HepG2 (cell line): ENCODE measurements at regions not wholly inside any gene's neighbourhood (a gene's known extent, or its start where the extent isn't known, plus 50 kb on each side); places are given as distances from the start of the nearest gene placed in this dataset.

Source experiments
- ATAC-seq: fragments of 200-7000 bp; cut with Tn5 transposase; 3 replicates; pipeline ENCODE4 v1.9.1; 2020; ENCODE audit warnings: mild to moderate bottlenecking, moderate library complexity
- BruUV-seq: library from RNA; stranded (reverse); fragments of 400-500 nt; replicated peaks from 2 replicates; lab custom pipeline; 2021; lab: Mats Ljungman, UMichigan
- CTCF ChIA-PET: fragments of 300-600 bp; formaldehyde crosslinking; extraction: SDS; loops from one replicate; lab custom pipeline; 2021; ENCODE audit warnings: low total read pairs, inconsistent platforms, low intra/inter-chr PET ratio; lab: Yijun Ruan, JAX
- POLR2A ChIA-PET: fragments of 350-600 bp; sonication (Branson Sonifier 250); formaldehyde crosslinking; loops from one replicate; lab custom pipeline; 2020; ENCODE audit warnings: antibody characterized with exemption, inconsistent platforms; lab: Yijun Ruan, JAX
- DNase-seq: peaks from one replicate; pipeline ENCODE4 v3.0.0-alpha.2; 2015; ENCODE audit warnings: low spot score
- FAIRE-seq: peaks from 3 replicates; lab custom pipeline; 2011; peaks lifted over from hg19 to GRCh38; lab: Jason Lieb, UNC
- H2AFZ ChIP-seq: one replicate; pipeline ENCODE4 v1.6.1; 2011; ENCODE audit warnings: low read length, inconsistent platforms
- H3K27ac ChIP-seq: fragments of 300-600 bp; 3 replicates; pipeline ENCODE4 v1.8.0; 2011; ENCODE audit warnings: mixed run types, mild to moderate bottlenecking, mixed read lengths, low read length, inconsistent platforms; ENCODE audit not compliant: insufficient read depth; ENCODE audit errors: extremely low read length
- H3K27me3 ChIP-seq, 2 experiments: fragments of 200-600 bp in 1 of 2; 2 replicates in 1 of 2; 3 replicates in 1 of 2; pipeline versions ENCODE4 v1.6.0 to v1.8.0; 2011; ENCODE audit warnings: low read length in 2 of 2, mild to moderate bottlenecking in 2 of 2, moderate library complexity in 2 of 2, inconsistent platforms in 1 of 2; ENCODE audit not compliant: insufficient read depth in 2 of 2, control insufficient read depth in 1 of 2
- H3K36me3 ChIP-seq, 2 experiments: fragments of 200-600 bp in 1 of 2; replicated peaks in 1 of 2; 2 replicates in 1 of 2; 3 replicates in 1 of 2; pipeline versions ENCODE4 v1.5.1 to v1.8.0; 2011; ENCODE audit warnings: low read length in 2 of 2, inconsistent platforms in 1 of 2; ENCODE audit not compliant: insufficient read depth in 2 of 2, control insufficient read depth in 1 of 2
- H3K4me1 ChIP-seq: 2 replicates; pipeline ENCODE4 v1.5.1; 2012; ENCODE audit warnings: low read length, inconsistent platforms; ENCODE audit not compliant: insufficient read depth
- H3K4me2 ChIP-seq: 2 replicates; pipeline ENCODE4 v1.6.0; 2011; ENCODE audit warnings: low read depth, low read length, inconsistent platforms
- H3K4me3 ChIP-seq, 3 experiments: fragments of 200-600 bp in 1 of 3; sonication (generic), shearing (Covaris generic) in 1 of 3; replicated peaks in 1 of 3; 2 replicates each; pipeline ENCODE4 v1.5.1; 2011 to 2016; ENCODE audit warnings: low read length in 3 of 3, inconsistent platforms in 2 of 3, low read depth in 2 of 3, mild to moderate bottlenecking in 2 of 3, control low read depth in 1 of 3, mixed read lengths in 1 of 3; ENCODE audit not compliant: insufficient read depth in 1 of 3
- H3K79me2 ChIP-seq: one replicate; pipeline ENCODE4 v1.6.1; 2011; ENCODE audit warnings: low read length, inconsistent platforms; ENCODE audit not compliant: insufficient read depth
- H3K9ac ChIP-seq: 2 replicates; pipeline ENCODE4 v1.6.0; 2011; ENCODE audit warnings: mild to moderate bottlenecking, low read depth, low read length, inconsistent platforms; ENCODE audit not compliant: insufficient read depth
- H3K9me3 ChIP-seq: 2 replicates; pipeline ENCODE4 v1.5.1; 2012; ENCODE audit warnings: mild to moderate bottlenecking, low read length
- H4K20me1 ChIP-seq: 2 replicates; pipeline ENCODE4 v1.6.0; 2011; ENCODE audit warnings: inconsistent platforms, mild to moderate bottlenecking, low read length, moderate library complexity; ENCODE audit not compliant: insufficient read depth
- CCAR2 ChIP-seq: fragments of 200-400 bp; formaldehyde crosslinking; optimal IDR thresholded peaks from 2 replicates; pipeline ENCODE3; 2018; ENCODE audit warnings: low read depth, mild to moderate bottlenecking, low read length, moderate library complexity
- CREB1 ChIP-seq, 2 experiments: fragments of 450-650 bp in 1 of 2; IDR thresholded peaks; 2 replicates each; pipeline ENCODE4 v1.6.1; 2016 to 2017; ENCODE audit warnings: control low read depth in 1 of 2, mild to moderate bottlenecking in 1 of 2, missing compliant biosample characterization in 1 of 2, missing genetic modification characterization in 1 of 2
- CSRNP1 ChIP-seq: sonication (generic); formaldehyde crosslinking; IDR thresholded peaks from 2 replicates; pipeline ENCODE4 v1.8.1; 2023; ENCODE audit warnings: mild to moderate bottlenecking, missing genetic modification reagents
- MLX ChIP-seq: IDR thresholded peaks from 2 replicates; pipeline ENCODE4 v1.6.1; 2016
- NKX3-1 ChIP-seq: sonication (generic); formaldehyde crosslinking; IDR thresholded peaks from 2 replicates; pipeline ENCODE4 v1.5.0; 2020; ENCODE audit warnings: missing genetic modification reagents
- PCBP2 ChIP-seq: fragments of 200-400 bp; formaldehyde crosslinking; optimal IDR thresholded peaks from 2 replicates; pipeline ENCODE3; 2018; ENCODE audit warnings: low read length, low read depth; ENCODE audit not compliant: poor library complexity, severe bottlenecking
- SSRP1 ChIP-seq: IDR thresholded peaks from 2 replicates; pipeline ENCODE4 v1.6.1; 2016; ENCODE audit warnings: control low read depth
- TCF7 ChIP-seq: sonication (generic); IDR thresholded peaks from 2 replicates; pipeline ENCODE4 v1.6.1; 2016; ENCODE audit warnings: antibody characterized with exemption, low read depth
- TIGD3 ChIP-seq: sonication (generic); formaldehyde crosslinking; IDR thresholded peaks from 2 replicates; pipeline ENCODE4 v1.5.1; 2020; ENCODE audit warnings: mild to moderate bottlenecking, missing genetic modification reagents, borderline replicate concordance
- ZBTB21 ChIP-seq: sonication (generic); formaldehyde crosslinking; IDR thresholded peaks from 2 replicates; pipeline ENCODE4 v1.4.0; 2020; ENCODE audit warnings: missing genetic modification reagents
- ZNF20 ChIP-seq: sonication (generic); formaldehyde crosslinking; IDR thresholded peaks from 2 replicates; pipeline ENCODE4 v1.4.0; 2020; ENCODE audit warnings: mild to moderate bottlenecking, moderate library complexity, missing genetic modification reagents
- ZNF512B ChIP-seq: sonication (generic); formaldehyde crosslinking; IDR thresholded peaks from 2 replicates; pipeline ENCODE4 v1.5.1; 2020; ENCODE audit warnings: missing genetic modification reagents, mild to moderate bottlenecking, borderline replicate concordance
- ZNF878 ChIP-seq: sonication (generic); formaldehyde crosslinking; IDR thresholded peaks from 2 replicates; pipeline ENCODE4 v1.8.1; 2023; ENCODE audit warnings: mild to moderate bottlenecking, missing genetic modification reagents, moderate library complexity
- WGBS: methylation state at CpG from one replicate; pipeline ENCODE4 v1.1.6; 2017; ENCODE audit warnings: low lambda C conversion rate; 5-methylcytosine and 5-hydroxymethylcytosine counted together
- in situ Hi-C: cut with HindIII; loops from 2 replicates; pipeline ENCODE4 v1.10.0; 2017; ENCODE audit warnings: low pct_unique_long_range_greater_than_20kb; ENCODE audit not compliant: extremely low pct_ligation_motif_present
- intact Hi-C: fragments of 100-400 bp; cut with micrococcal nuclease; formaldehyde crosslinking; loops from one replicate; pipeline ENCODE4 v1.10.0; 2022; ENCODE audit not compliant: unreplicated experiment

GRCh38 chr10:107847620-107848019, 683.1 kb upstream of the SORCS1 start:
- Histone ChIP-seq H2AFZ (no peak overlapping the region), H3K79me2 (no peaks in the 10 kb centered on the region), H3K9me3 (peaks cover 89% of the 10 kb centered on the region), H3K4me3 (no peak overlapping the region), H3K27ac (no peak overlapping the region), H4K20me1 (no peaks in the 10 kb centered on the region), H3K27me3 (no peaks in the 10 kb centered on the region), H3K36me3 (no peaks in the 10 kb centered on the region), H3K4me2 (no peak overlapping the region), H3K9ac (no peak overlapping the region), H3K4me1 (no peaks in the 10 kb centered on the region)
- DNase-seq: no peak
- intact Hi-C loops (no loop called here), in situ Hi-C loops (no loop called here)
- FAIRE-seq: no peak
- no TSS peak for BruUV-seq
- CTCF ChIA-PET: no interaction called here
- no peak for TF ChIP-seq NKX3-1 (CRISPR knock-in tag)
- no peak for TF ChIP-seq CCAR2
- no peak for TF ChIP-seq ZNF878
- TF ChIP-seq MLX (CRISPR knock-in tag): no peak
- TF ChIP-seq ZNF20 (CRISPR knock-in tag): no peak
- no peak for TF ChIP-seq TCF7
- no peak for ATAC-seq
- POLR2A ChIA-PET: no interaction called here
- WGBS: 2% methylated on average over 2 of the region's 2 CpGs

- DNase-seq (no peak), ATAC-seq (no peak), FAIRE-seq (no peak)
- Histone ChIP-seq H4K20me1 (no peaks in the 10 kb centered on the region), H3K27me3 (no peaks in the 10 kb centered on the region), H3K9ac (no peak overlapping the region), H2AFZ (no peak overlapping the region), H3K4me3 (no peak overlapping the region), H3K36me3 (no peaks in the 10 kb centered on the region), H3K79me2 (no peaks in the 10 kb centered on the region), H3K4me1 (no peaks in the 10 kb centered on the region), H3K9me3 (peaks cover 83% of the 10 kb centered on the region), H3K27ac (no peak overlapping the region), H3K4me2 (no peak overlapping the region)
- in situ Hi-C loops (no loop called here), intact Hi-C loops (no loop called here)
- POLR2A ChIA-PET: no interaction called here
- no TSS peak for BruUV-seq
- WGBS: 3% methylated on average over 1 of the region's 1 CpG
- CTCF ChIA-PET: no interaction called here
- TF ChIP-seq ZNF512B (CRISPR knock-in tag) (no peak), TIGD3 (CRISPR knock-in tag) (no peak), CREB1 (IDR thresholded peaks at IDR 0.05) (no peak), CREB1 (CRISPR knock-in tag; IDR thresholded peaks at IDR 0.05) (no peak), CSRNP1 (CRISPR knock-in tag) (no peak), SSRP1 (CRISPR knock-in tag) (no peak), PCBP2 (no peak), ZBTB21 (CRISPR knock-in tag) (no peak)
These were observed 670.2 kb upstream of the SORCS1 start for GRCh38 chr10:107834706-107835105.
